ENCODE measurements at regions not wholly inside any gene's neighbourhood (a gene's known extent, or its start where the extent isn't known, plus 50 kb on each side); places are given as distances from the start of the nearest gene placed in this dataset.

DNA sequence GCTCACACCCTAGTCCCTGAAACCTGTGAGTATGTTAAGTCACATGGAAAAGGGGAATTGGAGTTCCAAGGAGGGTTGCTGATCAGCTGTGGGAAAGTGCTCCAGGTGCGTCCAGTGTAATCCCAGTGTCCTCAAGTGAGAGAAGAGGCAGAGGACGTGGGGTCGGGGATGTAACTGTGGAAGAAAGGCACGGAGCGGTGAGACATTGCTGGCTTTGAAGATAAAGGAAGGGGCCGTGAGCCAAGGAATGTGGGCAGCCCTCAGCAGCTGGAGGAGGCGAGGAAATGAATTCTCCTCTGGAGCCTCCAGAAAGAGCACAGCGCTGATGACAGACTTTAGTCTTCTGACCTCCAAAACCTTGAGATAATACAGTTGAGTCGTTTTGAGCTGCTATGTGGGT, 191.6 kb upstream of the TMEM132C start:
- TF ChIP-seq, protein P1, sequence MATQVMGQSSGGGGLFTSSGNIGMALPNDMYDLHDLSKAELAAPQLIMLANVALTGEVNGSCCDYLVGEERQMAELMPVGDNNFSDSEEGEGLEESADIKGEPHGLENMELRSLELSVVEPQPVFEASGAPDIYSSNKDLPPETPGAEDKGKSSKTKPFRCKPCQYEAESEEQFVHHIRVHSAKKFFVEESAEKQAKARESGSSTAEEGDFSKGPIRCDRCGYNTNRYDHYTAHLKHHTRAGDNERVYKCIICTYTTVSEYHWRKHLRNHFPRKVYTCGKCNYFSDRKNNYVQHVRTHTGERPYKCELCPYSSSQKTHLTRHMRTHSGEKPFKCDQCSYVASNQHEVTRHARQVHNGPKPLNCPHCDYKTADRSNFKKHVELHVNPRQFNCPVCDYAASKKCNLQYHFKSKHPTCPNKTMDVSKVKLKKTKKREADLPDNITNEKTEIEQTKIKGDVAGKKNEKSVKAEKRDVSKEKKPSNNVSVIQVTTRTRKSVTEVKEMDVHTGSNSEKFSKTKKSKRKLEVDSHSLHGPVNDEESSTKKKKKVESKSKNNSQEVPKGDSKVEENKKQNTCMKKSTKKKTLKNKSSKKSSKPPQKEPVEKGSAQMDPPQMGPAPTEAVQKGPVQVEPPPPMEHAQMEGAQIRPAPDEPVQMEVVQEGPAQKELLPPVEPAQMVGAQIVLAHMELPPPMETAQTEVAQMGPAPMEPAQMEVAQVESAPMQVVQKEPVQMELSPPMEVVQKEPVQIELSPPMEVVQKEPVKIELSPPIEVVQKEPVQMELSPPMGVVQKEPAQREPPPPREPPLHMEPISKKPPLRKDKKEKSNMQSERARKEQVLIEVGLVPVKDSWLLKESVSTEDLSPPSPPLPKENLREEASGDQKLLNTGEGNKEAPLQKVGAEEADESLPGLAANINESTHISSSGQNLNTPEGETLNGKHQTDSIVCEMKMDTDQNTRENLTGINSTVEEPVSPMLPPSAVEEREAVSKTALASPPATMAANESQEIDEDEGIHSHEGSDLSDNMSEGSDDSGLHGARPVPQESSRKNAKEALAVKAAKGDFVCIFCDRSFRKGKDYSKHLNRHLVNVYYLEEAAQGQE (IDR thresholded peaks at IDR 0.05; ENCODE audit: low read depth) = no peak
- TF ChIP-seq CREB1 (IDR thresholded peaks at IDR 0.05; ENCODE audit: low read depth) = no peak

GRCh38 chr12:128076188-128076587, 190.8 kb upstream of the TMEM132C start:
- TF ChIP-seq, protein P2, sequence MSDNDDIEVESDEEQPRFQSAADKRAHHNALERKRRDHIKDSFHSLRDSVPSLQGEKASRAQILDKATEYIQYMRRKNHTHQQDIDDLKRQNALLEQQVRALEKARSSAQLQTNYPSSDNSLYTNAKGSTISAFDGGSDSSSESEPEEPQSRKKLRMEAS (IDR thresholded peaks at IDR 0.05) = no peak
- TF ChIP-seq TAF1 (IDR thresholded peaks at IDR 0.05; ENCODE audit: low read depth) = no peak
- TF ChIP-seq NFIC (IDR thresholded peaks at IDR 0.05) = no peak
- no peak for TF ChIP-seq CEBPB (IDR thresholded peaks at IDR 0.05)
- TF ChIP-seq, protein P3, sequence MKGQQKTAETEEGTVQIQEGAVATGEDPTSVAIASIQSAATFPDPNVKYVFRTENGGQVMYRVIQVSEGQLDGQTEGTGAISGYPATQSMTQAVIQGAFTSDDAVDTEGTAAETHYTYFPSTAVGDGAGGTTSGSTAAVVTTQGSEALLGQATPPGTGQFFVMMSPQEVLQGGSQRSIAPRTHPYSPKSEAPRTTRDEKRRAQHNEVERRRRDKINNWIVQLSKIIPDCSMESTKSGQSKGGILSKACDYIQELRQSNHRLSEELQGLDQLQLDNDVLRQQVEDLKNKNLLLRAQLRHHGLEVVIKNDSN (IDR thresholded peaks at IDR 0.05) = no peak

DNA sequence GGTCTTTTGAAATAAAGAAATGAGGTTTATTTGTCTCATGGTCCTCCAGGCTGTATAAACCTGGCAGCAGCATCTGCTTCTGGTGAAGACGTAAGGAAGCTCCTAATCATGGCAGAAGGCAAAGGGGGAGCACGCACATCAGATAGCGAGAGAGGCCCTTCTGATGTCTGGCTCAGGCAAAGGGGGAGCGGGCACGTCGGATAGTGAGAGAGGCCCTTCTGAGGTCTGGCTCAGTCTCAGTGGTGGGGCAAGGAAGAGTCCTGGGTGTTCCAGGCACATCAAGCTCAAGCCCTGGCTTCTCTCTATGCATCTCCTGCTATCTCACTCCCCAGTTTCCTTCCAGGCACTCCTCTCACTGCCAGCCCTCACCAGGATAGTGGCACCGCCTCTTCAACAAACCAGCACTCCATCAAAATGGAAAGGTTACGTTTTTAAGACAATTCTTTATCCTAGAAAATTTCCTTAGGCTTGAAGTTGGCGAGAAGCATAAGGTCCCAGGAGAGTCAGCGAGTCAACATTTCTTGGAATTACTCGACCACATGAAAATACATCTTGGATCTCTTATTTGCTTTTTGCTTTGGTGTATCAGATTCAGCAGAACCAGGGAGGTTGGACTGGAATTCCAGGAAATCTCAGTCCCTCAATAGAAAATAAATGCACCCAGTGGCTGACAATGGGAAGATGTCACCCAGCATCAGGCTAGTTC, 189.6 kb upstream of the TMEM132C start:
- TF ChIP-seq RAD21 (IDR thresholded peaks at IDR 0.05; ENCODE audit: low read depth) (no peak), ZBTB7A (IDR thresholded peaks at IDR 0.05; ENCODE audit: low read depth) (no peak), EGR1 (IDR thresholded peaks at IDR 0.05) (no peak), YY1 (IDR thresholded peaks at IDR 0.05; ENCODE audit: low read depth) (no peak), TCF12 (IDR thresholded peaks at IDR 0.05; ENCODE audit: low read depth) (no peak), CEBPB (IDR thresholded peaks at IDR 0.05) (no peak), NFIC (IDR thresholded peaks at IDR 0.05) (no peak), EP300 (IDR thresholded peaks at IDR 0.05; ENCODE audit: borderline replicate concordance) (no peak)
- TF ChIP-seq, protein P1 (IDR thresholded peaks at IDR 0.05; ENCODE audit: low read depth) = no peak

- TF ChIP-seq TAF1 (IDR thresholded peaks at IDR 0.05; ENCODE audit: low read depth) = no peak
- no peak for TF ChIP-seq EP300 (IDR thresholded peaks at IDR 0.05; ENCODE audit: borderline replicate concordance)
- TF ChIP-seq CREB1 (IDR thresholded peaks at IDR 0.05; ENCODE audit: low read depth) = no peak
- no peak for TF ChIP-seq CEBPB (IDR thresholded peaks at IDR 0.05)
Measured at GRCh38 chr12:128077917-128078298, 189.1 kb upstream of the TMEM132C start.

GRCh38 chr12:128078301-128078971, 188.5 kb upstream of the TMEM132C start:
- TF ChIP-seq EGR1 (IDR thresholded peaks at IDR 0.05) = no peak
- TF ChIP-seq, protein P2 (IDR thresholded peaks at IDR 0.05) = no peak
- TF ChIP-seq FOXM1 (IDR thresholded peaks at IDR 0.05; ENCODE audit: borderline replicate concordance, low read depth) = no peak
- no peak for TF ChIP-seq CREB1 (IDR thresholded peaks at IDR 0.05; ENCODE audit: low read depth)

GRCh38 chr12:128079446-128079845, 187.5 kb upstream of the TMEM132C start:
- TF ChIP-seq, protein P2 (IDR thresholded peaks at IDR 0.05) = no peak
- TF ChIP-seq TAF1 (IDR thresholded peaks at IDR 0.05; ENCODE audit: low read depth) (no peak), TEAD4 (IDR thresholded peaks at IDR 0.05) (no peak), CREB1 (IDR thresholded peaks at IDR 0.05; ENCODE audit: low read depth) (no peak), YY1 (IDR thresholded peaks at IDR 0.05; ENCODE audit: low read depth) (no peak), EP300 (IDR thresholded peaks at IDR 0.05; ENCODE audit: borderline replicate concordance) (no peak), TCF12 (IDR thresholded peaks at IDR 0.05; ENCODE audit: low read depth) (no peak), EGR1 (IDR thresholded peaks at IDR 0.05) (no peak), FOXM1 (IDR thresholded peaks at IDR 0.05; ENCODE audit: borderline replicate concordance, low read depth) (no peak), RAD21 (IDR thresholded peaks at IDR 0.05; ENCODE audit: low read depth) (no peak), ZBTB7A (IDR thresholded peaks at IDR 0.05; ENCODE audit: low read depth) (no peak)
- TF ChIP-seq, protein P1 (IDR thresholded peaks at IDR 0.05; ENCODE audit: low read depth) = no peak
- TF ChIP-seq, protein P3 (IDR thresholded peaks at IDR 0.05) = no peak
